Transverse colon (tissue), 4 donors: ENCODE measurements at regions not wholly inside any gene's neighbourhood (a gene's known extent, or its start where the extent isn't known, plus 50 kb on each side); places are given as distances from the start of the nearest gene placed in this dataset.

Experiments used
- EP300 ChIP-seq: sonication (generic); formaldehyde crosslinking; IDR thresholded peaks from one replicate; pipeline ENCODE4 v1.6.1; 2017; ENCODE audit warnings: antibody characterized with exemption, low read depth
- POLR2A ChIP-seq: fragments of 450-650 bp; IDR thresholded peaks from one replicate; pipeline ENCODE4 v1.6.1; 2016; ENCODE audit warnings: antibody characterized with exemption, mild to moderate bottlenecking, moderate library complexity
- POLR2AphosphoS5 ChIP-seq, 3 donors: sonication (generic); formaldehyde crosslinking; IDR thresholded peaks; one replicate each; pipeline ENCODE4 v1.6.1; 2016; ENCODE audit warnings: antibody characterized with exemption in 3 of 3
- TF ChIP-seq, protein P1 (sequence below), 5 experiments: fragments of 200-600 bp in 3 of 5; fragments of 450-650 bp in 2 of 5; sonication (generic) in 3 of 5; IDR thresholded peaks; 1 replicate in 2 of 5; 2 replicates in 3 of 5; pipeline ENCODE4 v1.5.1; 2016 to 2017; ENCODE audit warnings: antibody characterized with exemption in 5 of 5, inconsistent platforms in 3 of 5, mild to moderate bottlenecking in 2 of 5, moderate library complexity in 1 of 5

DNA sequence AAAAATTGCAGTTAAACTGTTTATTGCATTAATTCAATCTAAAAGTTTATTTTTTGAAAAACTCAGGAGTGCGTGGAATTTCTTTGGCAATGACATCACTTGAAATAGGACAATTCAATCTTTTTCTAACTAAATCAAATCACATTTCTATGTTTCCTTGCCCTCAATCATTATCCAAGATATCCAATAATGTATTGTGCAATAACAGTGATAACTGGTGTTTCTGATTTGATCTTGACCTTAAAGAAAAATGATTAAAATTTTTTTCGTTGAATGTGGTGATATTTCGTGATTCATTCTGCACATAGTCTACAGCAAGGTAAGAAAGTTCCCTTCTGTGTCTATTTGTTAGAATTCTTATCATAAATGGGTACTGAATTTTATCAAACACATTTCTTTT is 163.2 kb downstream of the SPCS3 start:
- TF ChIP-seq POLR2A: no peak
- TF ChIP-seq, protein P1, sequence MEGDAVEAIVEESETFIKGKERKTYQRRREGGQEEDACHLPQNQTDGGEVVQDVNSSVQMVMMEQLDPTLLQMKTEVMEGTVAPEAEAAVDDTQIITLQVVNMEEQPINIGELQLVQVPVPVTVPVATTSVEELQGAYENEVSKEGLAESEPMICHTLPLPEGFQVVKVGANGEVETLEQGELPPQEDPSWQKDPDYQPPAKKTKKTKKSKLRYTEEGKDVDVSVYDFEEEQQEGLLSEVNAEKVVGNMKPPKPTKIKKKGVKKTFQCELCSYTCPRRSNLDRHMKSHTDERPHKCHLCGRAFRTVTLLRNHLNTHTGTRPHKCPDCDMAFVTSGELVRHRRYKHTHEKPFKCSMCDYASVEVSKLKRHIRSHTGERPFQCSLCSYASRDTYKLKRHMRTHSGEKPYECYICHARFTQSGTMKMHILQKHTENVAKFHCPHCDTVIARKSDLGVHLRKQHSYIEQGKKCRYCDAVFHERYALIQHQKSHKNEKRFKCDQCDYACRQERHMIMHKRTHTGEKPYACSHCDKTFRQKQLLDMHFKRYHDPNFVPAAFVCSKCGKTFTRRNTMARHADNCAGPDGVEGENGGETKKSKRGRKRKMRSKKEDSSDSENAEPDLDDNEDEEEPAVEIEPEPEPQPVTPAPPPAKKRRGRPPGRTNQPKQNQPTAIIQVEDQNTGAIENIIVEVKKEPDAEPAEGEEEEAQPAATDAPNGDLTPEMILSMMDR (IDR thresholded peaks at IDR 0.05): no peak
- TF ChIP-seq EP300: no peak
- TF ChIP-seq POLR2AphosphoS5 (IDR thresholded peaks at IDR 0.05): no peak
